OCI-LY3 (cell line): ENCODE measurements at regions not wholly inside any gene's neighbourhood (a gene's known extent, or its start where the extent isn't known, plus 50 kb on each side); places are given as distances from the start of the nearest gene placed in this dataset.

Experiments
- H2AFZ ChIP-seq: fragments of 200-600, 300-600 bp; shearing (Covaris generic); 2 replicates; pipeline ENCODE4 v1.6.0; 2014; ENCODE audit warnings: antibody characterized with exemption, low read depth, low read length
- H3K27ac ChIP-seq: fragments of 200-600, 300-600 bp; sonication (generic); 2 replicates; pipeline ENCODE4 v1.5.1; 2014; ENCODE audit warnings: mild to moderate bottlenecking, low read length, moderate library complexity, mixed read lengths
- H3K27me3 ChIP-seq: fragments of 200-600, 300-600 bp; sonication (generic); 2 replicates; pipeline ENCODE4 v1.6.1; 2014; ENCODE audit warnings: low read depth, low read length, mixed read lengths
- H3K36me3 ChIP-seq: fragments of 200-600, 300-600 bp; sonication (generic); replicated peaks from 2 replicates; pipeline ENCODE3; 2014; ENCODE audit warnings: low read depth, low read length, mixed read lengths
- H3K4me1 ChIP-seq: fragments of 300-600, 200-600 bp; sonication (generic); 2 replicates; pipeline ENCODE4 v1.6.1; 2014; ENCODE audit warnings: low read length, mixed read lengths
- H3K4me2 ChIP-seq: fragments of 200-600, 300-600 bp; sonication (generic); 2 replicates; pipeline ENCODE4 v1.6.1; 2014; ENCODE audit warnings: low read length, mixed read lengths
- H3K4me3 ChIP-seq: fragments of 300-600, 200-600 bp; sonication (generic); 2 replicates; pipeline ENCODE4 v1.5.1; 2014; ENCODE audit warnings: antibody characterized with exemption, mild to moderate bottlenecking, low read length, moderate library complexity
- H3K79me2 ChIP-seq: fragments of 300-600, 200-600 bp; shearing (Covaris generic); 2 replicates; pipeline ENCODE4 v1.6.1; 2014; ENCODE audit warnings: mild to moderate bottlenecking, low read length, mixed read lengths
- H3K9ac ChIP-seq: fragments of 300-600, 200-600 bp; shearing (Covaris generic); 2 replicates; pipeline ENCODE4 v1.6.0; 2014; ENCODE audit warnings: mild to moderate bottlenecking, low read length, moderate library complexity
- H3K9me3 ChIP-seq: fragments of 200-600, 300-600 bp; shearing (Covaris generic); 2 replicates; pipeline ENCODE4 v1.6.1; 2014; ENCODE audit warnings: low read length, mixed read lengths; ENCODE audit not compliant: insufficient read depth
- H4K20me1 ChIP-seq: fragments of 200-600, 300-600 bp; sonication (generic); 2 replicates; pipeline ENCODE4 v1.6.1; 2016; ENCODE audit warnings: low read length, mixed read lengths; ENCODE audit not compliant: insufficient read depth
- CTCF ChIP-seq: fragments of 200-600, 300-600 bp; sonication (generic); IDR thresholded peaks from 2 replicates; pipeline ENCODE4 v1.5.1; 2014; ENCODE audit warnings: antibody characterized with exemption, low read length, low read depth
- EZH2phosphoT487 ChIP-seq: fragments of 200-600 bp; shearing (Covaris generic); IDR thresholded peaks from 2 replicates; pipeline ENCODE4 v1.6.1; 2018; ENCODE audit warnings: antibody characterized with exemption, mixed run types, low read depth

- no peak overlapping the region for H3K9ac ChIP-seq
- H3K27me3 ChIP-seq: no peaks in the 10 kb centered on the region
- no peak overlapping the region for H3K27ac ChIP-seq
- H3K79me2 ChIP-seq: no peaks in the 10 kb centered on the region
- H3K36me3 ChIP-seq: no peaks in the 10 kb centered on the region
- no peaks in the 10 kb centered on the region for H3K4me1 ChIP-seq
- no peaks in the 10 kb centered on the region for H3K9me3 ChIP-seq
- no peak overlapping the region for H3K4me3 ChIP-seq
- no peaks in the 10 kb centered on the region for H4K20me1 ChIP-seq
- no peak overlapping the region for H2AFZ ChIP-seq
- no peak for TF ChIP-seq CTCF
- TF ChIP-seq EZH2phosphoT487: no peak
- H3K4me2 ChIP-seq: no peak overlapping the region
These were observed 256.1 kb downstream of the NDUFA10 start for GRCh38 chr2:239768907-239769553.

- no peaks in the 10 kb centered on the region for H3K79me2 ChIP-seq
- H3K4me2 ChIP-seq: no peak overlapping the region
- H3K9ac ChIP-seq: no peak overlapping the region
- H3K27me3 ChIP-seq: no peaks in the 10 kb centered on the region
- H3K4me1 ChIP-seq: no peaks in the 10 kb centered on the region
- no peak overlapping the region for H2AFZ ChIP-seq
- H3K27ac ChIP-seq: no peak overlapping the region
- no peaks in the 10 kb centered on the region for H3K36me3 ChIP-seq
- TF ChIP-seq CTCF: no peak
- TF ChIP-seq EZH2phosphoT487: no peak
- no peak overlapping the region for H3K4me3 ChIP-seq
- no peaks in the 10 kb centered on the region for H4K20me1 ChIP-seq
- H3K9me3 ChIP-seq: no peaks in the 10 kb centered on the region
These were observed 256.9 kb downstream of the NDUFA10 start for GRCh38 chr2:239768031-239768790.

- Histone ChIP-seq H4K20me1 (no peaks in the 10 kb centered on the region), H3K4me2 (no peak overlapping the region), H3K4me1 (no peaks in the 10 kb centered on the region), H3K4me3 (no peak overlapping the region), H3K27me3 (no peaks in the 10 kb centered on the region), H3K9me3 (no peaks in the 10 kb centered on the region), H3K79me2 (no peaks in the 10 kb centered on the region), H3K9ac (no peak overlapping the region), H3K36me3 (no peaks in the 10 kb centered on the region), H2AFZ (no peak overlapping the region), H3K27ac (no peak overlapping the region)
- TF ChIP-seq CTCF (no peak), EZH2phosphoT487 (no peak)
These were observed 257.9 kb downstream of the NDUFA10 start for GRCh38 chr2:239767021-239767905.

- Histone ChIP-seq H3K4me2 (no peak overlapping the region), H3K27me3 (no peaks in the 10 kb centered on the region), H3K36me3 (no peaks in the 10 kb centered on the region), H3K4me3 (no peak overlapping the region), H3K9me3 (no peaks in the 10 kb centered on the region), H3K4me1 (no peaks in the 10 kb centered on the region), H3K27ac (no peak overlapping the region), H3K9ac (no peak overlapping the region), H2AFZ (no peak overlapping the region), H3K79me2 (no peaks in the 10 kb centered on the region), H4K20me1 (no peaks in the 10 kb centered on the region)
- TF ChIP-seq EZH2phosphoT487 (no peak), CTCF (no peak)
These were observed 259.2 kb downstream of the NDUFA10 start for GRCh38 chr2:239765911-239766310.
